Loucy (cell line): ENCODE measurements at regions not wholly inside any gene's neighbourhood (a gene's known extent, or its start where the extent isn't known, plus 50 kb on each side); places are given as distances from the start of the nearest gene placed in this dataset.

Experiments
- H2AFZ ChIP-seq: fragments of 200-600 bp; sonication (generic); 2 replicates; pipeline ENCODE4 v1.6.0; 2016; ENCODE audit warnings: antibody characterized with exemption, mild to moderate bottlenecking, low read length, moderate library complexity
- H3F3A ChIP-seq: fragments of 200-600 bp; 2 replicates; pipeline ENCODE4 v1.6.0; 2016; ENCODE audit warnings: antibody characterized with exemption, low read depth, mild to moderate bottlenecking
- H3K27me3 ChIP-seq: fragments of 200-600 bp; sonication (generic); 2 replicates; pipeline ENCODE4 v1.6.1; 2014; ENCODE audit warnings: low read length, mild to moderate bottlenecking; ENCODE audit not compliant: insufficient read depth, poor library complexity, severe bottlenecking
- H3K36me3 ChIP-seq: fragments of 200-600 bp; sonication (generic); 2 replicates; pipeline ENCODE4 v1.6.1; 2016; ENCODE audit warnings: low read length; ENCODE audit not compliant: insufficient read depth
- H3K4me1 ChIP-seq: fragments of 200-600 bp; sonication (generic); 2 replicates; pipeline ENCODE4 v1.5.1; 2014; ENCODE audit warnings: low read length, mild to moderate bottlenecking; ENCODE audit not compliant: insufficient read depth, poor library complexity, severe bottlenecking
- H3K4me2 ChIP-seq: fragments of 200-600 bp; sonication (generic); 2 replicates; pipeline ENCODE4 v1.6.0; 2014; ENCODE audit warnings: antibody characterized with exemption, low read length, low read depth, mild to moderate bottlenecking; ENCODE audit not compliant: poor library complexity, severe bottlenecking
- H3K4me3 ChIP-seq: fragments of 200-600 bp; sonication (generic); 2 replicates; pipeline ENCODE4 v1.5.1; 2014; ENCODE audit warnings: low read length, mild to moderate bottlenecking, mixed read lengths; ENCODE audit not compliant: poor library complexity, severe bottlenecking
- H3K79me2 ChIP-seq: fragments of 200-600 bp; sonication (generic); 2 replicates; pipeline ENCODE4 v1.6.1; 2014; ENCODE audit warnings: low read length; ENCODE audit not compliant: insufficient read depth
- H3K9ac ChIP-seq: fragments of 200-600 bp; sonication (generic); 2 replicates; pipeline ENCODE4 v1.6.0; 2014; ENCODE audit warnings: mild to moderate bottlenecking, low read depth, low read length, moderate library complexity; ENCODE audit not compliant: poor library complexity, severe bottlenecking
- H3K9me2 ChIP-seq: fragments of 200-600 bp; sonication (generic); replicated peaks from 2 replicates; pipeline ENCODE4 v1.6.1; 2016; ENCODE audit warnings: low read depth, low read length, mixed read lengths
- H3K9me3 ChIP-seq: fragments of 200-600 bp; sonication (generic); 2 replicates; pipeline ENCODE4 v1.6.1; 2014; ENCODE audit warnings: mild to moderate bottlenecking, antibody characterized with exemption, low read length, low read depth; ENCODE audit not compliant: insufficient read depth
- H4K20me1 ChIP-seq: fragments of 200-600 bp; sonication (generic); 2 replicates; pipeline ENCODE4 v1.6.0; 2014; ENCODE audit warnings: antibody characterized with exemption, low read length, mild to moderate bottlenecking; ENCODE audit not compliant: insufficient read depth, poor library complexity, severe bottlenecking
- CTCF ChIP-seq: fragments of 200-600 bp; sonication (generic); conservative IDR thresholded peaks from 2 replicates; pipeline ENCODE4 v1.5.1; 2014; ENCODE audit warnings: mild to moderate bottlenecking, antibody characterized with exemption, low read length
- EZH2phosphoT487 ChIP-seq: fragments of 200-600 bp; IDR thresholded peaks from 2 replicates; pipeline ENCODE4 v1.6.1; 2018; ENCODE audit warnings: antibody characterized with exemption, mild to moderate bottlenecking, moderate library complexity, borderline replicate concordance

DNA sequence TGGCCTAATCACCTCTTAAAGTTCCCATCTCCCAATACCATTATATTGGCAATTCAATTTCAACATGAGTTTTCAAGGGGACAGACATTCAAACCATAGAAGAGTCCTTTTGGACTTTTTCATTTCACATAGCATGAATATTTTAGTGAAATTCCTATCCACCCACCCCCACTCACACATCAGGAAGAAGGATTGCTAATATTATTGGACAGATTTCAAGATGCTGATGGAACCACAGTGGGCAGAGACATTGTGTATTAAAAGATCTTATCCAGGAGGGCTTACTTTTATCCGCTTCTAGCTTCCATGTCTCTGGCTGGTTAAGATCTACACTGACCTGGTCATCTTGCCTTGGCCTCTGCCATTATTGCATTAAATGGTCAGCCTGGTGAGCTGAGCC, 297.4 kb upstream of the ACVR2A start:
- H4K20me1 ChIP-seq, result no peaks in the 10 kb centered on the region
- H3K27me3 ChIP-seq, result no peaks in the 10 kb centered on the region
- no peak overlapping the region for H3K4me3 ChIP-seq
- no peaks in the 10 kb centered on the region for H3K4me1 ChIP-seq
- no peaks in the 10 kb centered on the region for H3F3A ChIP-seq
- no peak for TF ChIP-seq EZH2phosphoT487
- no peak for TF ChIP-seq CTCF
- no peaks in the 10 kb centered on the region for H3K36me3 ChIP-seq
- H3K9me2 ChIP-seq, result no peaks in the 10 kb centered on the region
- no peaks in the 10 kb centered on the region for H3K79me2 ChIP-seq
- H3K9ac ChIP-seq, result no peak overlapping the region
- H3K4me2 ChIP-seq, result no peak overlapping the region
- H2AFZ ChIP-seq, result no peak overlapping the region
- no peaks in the 10 kb centered on the region for H3K9me3 ChIP-seq

DNA sequence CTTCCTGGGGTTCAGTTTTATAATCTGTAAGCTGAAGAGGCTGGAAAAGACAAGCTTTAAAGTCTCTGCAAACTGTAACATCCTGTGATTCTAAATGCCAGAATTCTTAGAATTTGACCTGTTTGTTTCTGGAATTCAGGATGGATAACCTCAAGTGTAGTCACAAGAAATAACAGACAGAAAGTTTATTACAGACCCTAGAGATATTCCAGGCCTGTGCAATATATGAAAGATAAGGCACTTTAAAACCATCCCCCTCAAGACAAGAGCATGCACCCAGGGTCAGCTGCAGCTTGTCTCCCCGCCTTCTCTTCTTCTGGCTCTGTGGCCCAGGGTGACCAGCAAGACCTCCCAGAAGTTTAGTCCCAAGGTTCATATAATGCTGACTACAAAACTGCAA, 298.7 kb upstream of the ACVR2A start:
- no peak overlapping the region for H3K9ac ChIP-seq
- H3K27me3 ChIP-seq, result no peaks in the 10 kb centered on the region
- H3K4me2 ChIP-seq, result no peak overlapping the region
- no peaks in the 10 kb centered on the region for H3F3A ChIP-seq
- H3K9me2 ChIP-seq, result no peaks in the 10 kb centered on the region
- no peak for TF ChIP-seq CTCF
- TF ChIP-seq EZH2phosphoT487, result no peak
- H3K4me1 ChIP-seq, result no peaks in the 10 kb centered on the region
- no peaks in the 10 kb centered on the region for H4K20me1 ChIP-seq
- H3K36me3 ChIP-seq, result no peaks in the 10 kb centered on the region
- no peak overlapping the region for H3K4me3 ChIP-seq
- H3K9me3 ChIP-seq, result no peaks in the 10 kb centered on the region
- H3K79me2 ChIP-seq, result no peaks in the 10 kb centered on the region
- H2AFZ ChIP-seq, result no peak overlapping the region

DNA sequence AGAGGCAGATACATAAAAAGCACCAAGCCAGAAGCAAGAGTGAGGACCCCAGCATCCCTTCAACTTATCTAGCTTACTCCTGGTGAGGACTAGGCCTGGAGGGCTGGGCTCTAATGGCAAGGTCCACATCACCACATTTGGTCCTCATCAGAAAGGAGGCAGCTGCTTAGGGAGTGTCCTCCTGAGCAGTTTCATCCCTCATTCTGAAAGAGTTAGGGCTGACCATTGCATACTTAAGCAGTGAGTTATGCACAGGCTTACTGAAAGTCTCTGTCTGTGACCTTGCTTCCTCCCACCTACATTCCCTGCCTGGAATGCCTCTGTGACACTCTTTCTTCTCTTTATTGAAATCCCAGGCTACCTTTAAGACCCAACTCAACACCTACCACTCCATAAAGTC, 301.8 kb upstream of the ACVR2A start:
- Histone ChIP-seq H3K4me2 (no peak overlapping the region), H3K9me3 (no peaks in the 10 kb centered on the region), H3K9ac (no peak overlapping the region), H2AFZ (no peak overlapping the region), H3K4me1 (no peaks in the 10 kb centered on the region), H4K20me1 (no peaks in the 10 kb centered on the region), H3K36me3 (no peaks in the 10 kb centered on the region), H3F3A (no peaks in the 10 kb centered on the region), H3K4me3 (no peak overlapping the region), H3K27me3 (no peaks in the 10 kb centered on the region), H3K9me2 (no peaks in the 10 kb centered on the region), H3K79me2 (no peaks in the 10 kb centered on the region)
- TF ChIP-seq CTCF (no peak), EZH2phosphoT487 (no peak)
